ENCODE measurements at regions not wholly inside any gene's neighbourhood (a gene's known extent, or its start where the extent isn't known, plus 50 kb on each side); places are given as distances from the start of the nearest gene placed in this dataset.

DNA sequence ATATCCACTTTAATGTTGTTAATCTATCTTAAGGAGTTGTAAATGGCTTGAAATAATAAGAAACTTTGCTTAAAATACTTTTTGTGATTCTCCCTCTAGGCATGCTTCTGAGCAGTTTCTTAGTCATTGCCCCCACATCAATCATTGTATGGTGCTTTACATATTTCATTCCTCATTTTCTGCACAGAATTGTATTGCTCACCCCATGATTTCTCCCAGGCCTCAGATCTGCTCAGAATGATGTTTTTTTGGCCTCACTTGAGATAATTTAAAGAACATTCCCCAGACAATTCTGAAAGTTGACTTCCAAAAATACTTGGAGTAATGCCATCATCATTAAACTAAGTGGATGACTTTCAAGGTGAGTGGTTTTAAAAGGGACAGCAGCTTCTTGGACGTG, 82.1 kb upstream of the PRPS1L1 start:
- DNase-seq: no peak
- Histone ChIP-seq H2BK12ac (ENCODE audit: low read length in 2 of 2) (no peak overlapping the region), H2AK5ac (ENCODE audit: low read length, severe bottlenecking) (no peak overlapping the region), H3K4me1 (ENCODE audit: control insufficient read depth, insufficient read depth, low read depth, low read length) (no peaks in the 10 kb centered on the region), H3K9me3 (ENCODE audit: control insufficient read depth, low read length) (no peaks in the 10 kb centered on the region), H2BK15ac (ENCODE audit: low read depth, poor library complexity, severe bottlenecking) (no peak overlapping the region), H2AFZ (ENCODE audit: low read depth, low read length) (no peak overlapping the region), H3K18ac (ENCODE audit: low read depth in 1 of 2, low read length in 2 of 2) (no peak overlapping the region), H3K27me3 (ENCODE audit: control insufficient read depth in 1 of 2, insufficient read depth in 1 of 2, low read length in 2 of 2) (no peaks in the 10 kb centered on the region), H3K14ac (ENCODE audit: low read length in 2 of 2) (no peak overlapping the region), H4K8ac (ENCODE audit: low read length) (no peak overlapping the region), H3K23ac (ENCODE audit: low read length in 2 of 2) (no peak overlapping the region), H3K79me1 (replicated peaks; ENCODE audit: low read length, poor library complexity, severe bottlenecking) (no peaks in the 10 kb centered on the region), H4K91ac (ENCODE audit: low read length) (no peak overlapping the region), H3K9ac (ENCODE audit: low read length) (no peak overlapping the region), H3K36me3 (ENCODE audit: control insufficient read depth in 1 of 2, insufficient read depth in 2 of 2, low read depth in 1 of 2, low read length in 2 of 2) (no peaks in the 10 kb centered on the region), H3K27ac (ENCODE audit: low read length, poor library complexity, severe bottlenecking) (no peak overlapping the region), H3K4ac (ENCODE audit: low read depth in 1 of 2, low read length in 2 of 2) (no peak overlapping the region), H2BK5ac (ENCODE audit: low read depth, low read length, poor library complexity, severe bottlenecking) (no peak overlapping the region), H3K4me2 (ENCODE audit: low read length, poor library complexity, severe bottlenecking) (no peak overlapping the region), H2BK120ac (ENCODE audit: low read depth, low read length) (no peak overlapping the region), H3K4me3 (ENCODE audit: insufficient read depth in 1 of 2, low read depth in 1 of 2, low read length in 2 of 2) (no peak overlapping the region)
- WGBS: 69% methylated on average over 1 of the region's 1 CpG

DNA sequence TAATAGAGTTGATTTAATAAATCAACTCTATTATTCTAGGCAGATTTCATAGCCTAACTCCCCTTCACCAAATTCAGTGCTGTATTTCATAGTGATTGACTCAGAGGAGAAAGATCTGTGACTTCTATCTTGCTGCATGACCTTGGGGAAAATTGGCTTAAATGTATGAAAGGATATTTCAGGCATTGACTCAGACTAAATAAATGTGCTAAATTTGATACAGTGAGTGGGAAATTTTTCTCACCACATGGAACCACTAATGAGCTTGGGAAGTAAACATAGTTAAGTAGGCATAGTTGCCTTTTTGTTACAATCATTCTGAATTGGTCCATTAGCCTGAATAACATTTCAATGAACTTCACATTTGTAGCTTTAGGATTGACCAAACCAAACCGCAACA, 89.0 kb upstream of the PRPS1L1 start:
- Histone ChIP-seq H3K23ac (ENCODE audit: low read length in 2 of 2) (no peak overlapping the region), H4K91ac (ENCODE audit: low read length) (no peak overlapping the region), H3K4ac (ENCODE audit: low read depth in 1 of 2, low read length in 2 of 2) (no peak overlapping the region), H3K79me1 (replicated peaks; ENCODE audit: low read length, poor library complexity, severe bottlenecking) (no peaks in the 10 kb centered on the region), H3K18ac (ENCODE audit: low read depth in 1 of 2, low read length in 2 of 2) (no peak overlapping the region), H2BK120ac (ENCODE audit: low read depth, low read length) (no peak overlapping the region), H2BK15ac (ENCODE audit: low read depth, poor library complexity, severe bottlenecking) (no peak overlapping the region), H3K14ac (ENCODE audit: low read length in 2 of 2) (no peak overlapping the region), H3K9me3 (ENCODE audit: control insufficient read depth, low read length) (no peaks in the 10 kb centered on the region), H2BK12ac (ENCODE audit: low read length in 2 of 2) (no peak overlapping the region), H3K27ac (ENCODE audit: low read length, poor library complexity, severe bottlenecking) (no peak overlapping the region), H3K4me1 (ENCODE audit: control insufficient read depth, insufficient read depth, low read depth, low read length) (no peaks in the 10 kb centered on the region), H3K4me3 (ENCODE audit: insufficient read depth in 1 of 2, low read depth in 1 of 2, low read length in 2 of 2) (no peak overlapping the region), H4K8ac (ENCODE audit: low read length) (no peak overlapping the region), H3K27me3 (ENCODE audit: control insufficient read depth in 1 of 2, insufficient read depth in 1 of 2, low read length in 2 of 2) (no peaks in the 10 kb centered on the region), H2AFZ (ENCODE audit: low read depth, low read length) (no peak overlapping the region), H3K36me3 (ENCODE audit: control insufficient read depth in 1 of 2, insufficient read depth in 2 of 2, low read depth in 1 of 2, low read length in 2 of 2) (no peaks in the 10 kb centered on the region), H3K9ac (ENCODE audit: low read length) (no peak overlapping the region), H2AK5ac (ENCODE audit: low read length, severe bottlenecking) (no peak overlapping the region), H2BK5ac (ENCODE audit: low read depth, low read length, poor library complexity, severe bottlenecking) (no peak overlapping the region), H3K4me2 (ENCODE audit: low read length, poor library complexity, severe bottlenecking) (no peak overlapping the region)
- DNase-seq: peak; percentile 15
- WGBS: 100% methylated on average over 1 of the region's 1 CpG

DNA sequence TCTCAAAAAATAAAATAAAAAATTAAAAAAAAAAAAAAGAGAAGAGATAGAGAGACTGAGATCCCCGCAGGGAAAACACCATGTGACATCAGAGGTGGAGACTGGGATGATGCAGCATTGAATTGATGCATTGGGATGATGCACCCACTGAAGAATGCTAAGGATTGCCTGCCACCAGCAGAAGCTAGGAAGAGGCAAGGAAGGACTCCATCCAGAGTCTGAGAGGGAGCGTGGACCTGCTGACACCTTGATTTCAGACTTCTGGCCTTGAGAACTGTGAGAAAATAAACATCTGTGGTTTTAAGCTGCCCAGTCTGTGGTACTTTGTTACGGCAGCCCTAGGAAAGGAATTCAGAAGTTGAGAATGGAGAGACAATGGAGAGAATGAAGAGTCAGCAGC, 89.8 kb upstream of the PRPS1L1 start:
- WGBS: 37% methylated on average over 3 of the region's 3 CpGs
- Histone ChIP-seq H2BK12ac (ENCODE audit: low read length in 2 of 2) (no peak overlapping the region), H3K27ac (ENCODE audit: low read length, poor library complexity, severe bottlenecking) (no peak overlapping the region), H2AFZ (ENCODE audit: low read depth, low read length) (no peak overlapping the region), H4K8ac (ENCODE audit: low read length) (no peak overlapping the region), H3K18ac (ENCODE audit: low read depth in 1 of 2, low read length in 2 of 2) (no peak overlapping the region), H2BK5ac (ENCODE audit: low read depth, low read length, poor library complexity, severe bottlenecking) (no peak overlapping the region), H3K9ac (ENCODE audit: low read length) (no peak overlapping the region), H3K4ac (ENCODE audit: low read depth in 1 of 2, low read length in 2 of 2) (no peak overlapping the region), H2BK15ac (ENCODE audit: low read depth, poor library complexity, severe bottlenecking) (no peak overlapping the region), H4K91ac (ENCODE audit: low read length) (no peak overlapping the region), H3K36me3 (ENCODE audit: control insufficient read depth in 1 of 2, insufficient read depth in 2 of 2, low read depth in 1 of 2, low read length in 2 of 2) (no peaks in the 10 kb centered on the region), H3K23ac (ENCODE audit: low read length in 2 of 2) (no peak overlapping the region), H2AK5ac (ENCODE audit: low read length, severe bottlenecking) (no peak overlapping the region), H3K4me1 (ENCODE audit: control insufficient read depth, insufficient read depth, low read depth, low read length) (no peaks in the 10 kb centered on the region), H3K27me3 (ENCODE audit: control insufficient read depth in 1 of 2, insufficient read depth in 1 of 2, low read length in 2 of 2) (no peaks in the 10 kb centered on the region), H3K14ac (ENCODE audit: low read length in 2 of 2) (no peak overlapping the region), H3K79me1 (replicated peaks; ENCODE audit: low read length, poor library complexity, severe bottlenecking) (no peaks in the 10 kb centered on the region), H3K4me3 (ENCODE audit: insufficient read depth in 1 of 2, low read depth in 1 of 2, low read length in 2 of 2) (no peak overlapping the region), H3K9me3 (ENCODE audit: control insufficient read depth, low read length) (no peaks in the 10 kb centered on the region), H3K4me2 (ENCODE audit: low read length, poor library complexity, severe bottlenecking) (no peak overlapping the region), H2BK120ac (ENCODE audit: low read depth, low read length) (no peak overlapping the region)
- DNase-seq: peak; percentile 90

DNA sequence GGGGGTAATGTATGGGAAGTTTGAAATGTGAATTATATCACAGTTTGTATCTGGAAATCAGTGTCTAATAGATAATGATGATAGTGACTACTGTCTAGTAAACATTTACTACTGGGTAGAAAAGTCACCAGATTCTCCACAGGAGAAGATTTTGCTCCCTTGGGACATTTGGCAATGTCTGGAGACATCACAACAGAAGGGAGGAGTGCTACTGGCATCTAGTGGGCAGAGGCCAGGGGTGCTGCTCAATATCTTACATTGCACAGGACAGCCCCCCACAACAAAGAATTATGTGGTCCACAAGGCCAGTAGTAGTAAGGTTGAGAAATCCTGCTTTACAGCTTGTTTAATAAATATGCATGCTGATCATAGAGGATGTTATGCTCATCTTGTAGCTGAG, 92.3 kb upstream of the PRPS1L1 start:
- H2BK120ac ChIP-seq (ENCODE audit: low read depth, low read length): no peak overlapping the region
- peak; percentile 66 for DNase-seq
- no peaks in the 10 kb centered on the region for H3K9me3 ChIP-seq (ENCODE audit: control insufficient read depth, low read length)
- no peaks in the 10 kb centered on the region for H3K4me1 ChIP-seq (ENCODE audit: control insufficient read depth, insufficient read depth, low read depth, low read length)
- no peak overlapping the region for H4K8ac ChIP-seq (ENCODE audit: low read length)
- H3K9ac ChIP-seq (ENCODE audit: low read length): no peak overlapping the region
- no peak overlapping the region for H3K14ac ChIP-seq (ENCODE audit: low read length in 2 of 2)
- H3K79me1 ChIP-seq (replicated peaks; ENCODE audit: low read length, poor library complexity, severe bottlenecking): no peaks in the 10 kb centered on the region
- no peak overlapping the region for H3K4me3 ChIP-seq (ENCODE audit: insufficient read depth in 1 of 2, low read depth in 1 of 2, low read length in 2 of 2)
- H2BK12ac ChIP-seq (ENCODE audit: low read length in 2 of 2): no peak overlapping the region
- no peak overlapping the region for H2AK5ac ChIP-seq (ENCODE audit: low read length, severe bottlenecking)
- H2BK5ac ChIP-seq (ENCODE audit: low read depth, low read length, poor library complexity, severe bottlenecking): no peak overlapping the region
- H3K4ac ChIP-seq (ENCODE audit: low read depth in 1 of 2, low read length in 2 of 2): no peak overlapping the region
- no peak overlapping the region for H3K27ac ChIP-seq (ENCODE audit: low read length, poor library complexity, severe bottlenecking)
- no peak overlapping the region for H2BK15ac ChIP-seq (ENCODE audit: low read depth, poor library complexity, severe bottlenecking)
- H2AFZ ChIP-seq (ENCODE audit: low read depth, low read length): no peak overlapping the region
- no peaks in the 10 kb centered on the region for H3K27me3 ChIP-seq (ENCODE audit: control insufficient read depth in 1 of 2, insufficient read depth in 1 of 2, low read length in 2 of 2)
- H3K4me2 ChIP-seq (ENCODE audit: low read length, poor library complexity, severe bottlenecking): no peak overlapping the region
- no peak overlapping the region for H3K18ac ChIP-seq (ENCODE audit: low read depth in 1 of 2, low read length in 2 of 2)
- no peak overlapping the region for H4K91ac ChIP-seq (ENCODE audit: low read length)
- no peaks in the 10 kb centered on the region for H3K36me3 ChIP-seq (ENCODE audit: control insufficient read depth in 1 of 2, insufficient read depth in 2 of 2, low read depth in 1 of 2, low read length in 2 of 2)
- no peak overlapping the region for H3K23ac ChIP-seq (ENCODE audit: low read length in 2 of 2)
